Cardiac muscle cell (in vitro differentiated cells and primary cell): ENCODE measurements at regions not wholly inside any gene's neighbourhood (a gene's known extent, or its start where the extent isn't known, plus 50 kb on each side); places are given as distances from the start of the nearest gene placed in this dataset.

Experiments
- DNase-seq, 2 donors: peaks; one replicate each; pipeline versions ENCODE4 v3.0.0 to v3.0.0-alpha.2; 2010 to 2017; ENCODE audit warnings: low read depth in 1 of 2, low spot score in 1 of 2
- H3K27ac ChIP-seq: fragments of 200-600 bp; sonication (generic); 2 replicates; pipeline ENCODE4 v1.5.1; 2016
- H3K27me3 ChIP-seq: fragments of 200-600 bp; sonication (generic); 2 replicates; pipeline ENCODE4 v1.6.0; 2016; ENCODE audit warnings: control low read depth
- H3K36me3 ChIP-seq: fragments of 200-600 bp; sonication (generic); 2 replicates; pipeline ENCODE4 v1.5.1; 2016; ENCODE audit warnings: control low read depth
- H3K4me1 ChIP-seq: fragments of 200-600 bp; sonication (generic); 2 replicates; pipeline ENCODE4 v1.8.1; 2017; ENCODE audit warnings: low read depth, mild to moderate bottlenecking, mixed run types
- H3K4me3 ChIP-seq: fragments of 200-600 bp; sonication (generic); 2 replicates; pipeline ENCODE4 v1.5.1; 2016; ENCODE audit warnings: mild to moderate bottlenecking
- H3K9me3 ChIP-seq: fragments of 200-600 bp; sonication (generic); 2 replicates; pipeline ENCODE4 v1.5.1; 2017; ENCODE audit warnings: low read depth, mild to moderate bottlenecking, control low read depth
- TF ChIP-seq, protein P1 (sequence below): IDR thresholded peaks from 2 replicates; pipeline ENCODE4 v1.5.1; 2012; ENCODE audit warnings: low read depth, mild to moderate bottlenecking, low read length

DNA sequence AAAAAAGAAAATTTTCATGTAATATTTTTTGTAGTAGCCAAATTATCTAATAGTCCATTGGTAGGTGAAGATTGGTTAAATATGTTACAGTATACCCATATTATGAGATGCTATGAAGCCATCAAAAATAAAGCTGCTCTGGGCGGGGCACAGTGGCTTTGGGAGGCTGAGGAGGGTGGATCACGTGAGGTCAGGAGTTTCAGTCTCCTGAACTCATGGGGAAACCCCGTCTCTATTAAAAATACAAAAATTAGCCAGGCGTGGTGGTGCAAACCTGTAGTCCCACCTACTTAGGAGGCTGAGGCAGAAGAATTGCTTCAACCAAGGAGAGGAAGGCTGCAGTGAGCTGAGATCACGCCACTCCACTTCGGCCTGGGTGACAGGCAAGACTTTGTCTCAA is 360.5 kb downstream of the KIF16B start:
- TF ChIP-seq, protein P1, sequence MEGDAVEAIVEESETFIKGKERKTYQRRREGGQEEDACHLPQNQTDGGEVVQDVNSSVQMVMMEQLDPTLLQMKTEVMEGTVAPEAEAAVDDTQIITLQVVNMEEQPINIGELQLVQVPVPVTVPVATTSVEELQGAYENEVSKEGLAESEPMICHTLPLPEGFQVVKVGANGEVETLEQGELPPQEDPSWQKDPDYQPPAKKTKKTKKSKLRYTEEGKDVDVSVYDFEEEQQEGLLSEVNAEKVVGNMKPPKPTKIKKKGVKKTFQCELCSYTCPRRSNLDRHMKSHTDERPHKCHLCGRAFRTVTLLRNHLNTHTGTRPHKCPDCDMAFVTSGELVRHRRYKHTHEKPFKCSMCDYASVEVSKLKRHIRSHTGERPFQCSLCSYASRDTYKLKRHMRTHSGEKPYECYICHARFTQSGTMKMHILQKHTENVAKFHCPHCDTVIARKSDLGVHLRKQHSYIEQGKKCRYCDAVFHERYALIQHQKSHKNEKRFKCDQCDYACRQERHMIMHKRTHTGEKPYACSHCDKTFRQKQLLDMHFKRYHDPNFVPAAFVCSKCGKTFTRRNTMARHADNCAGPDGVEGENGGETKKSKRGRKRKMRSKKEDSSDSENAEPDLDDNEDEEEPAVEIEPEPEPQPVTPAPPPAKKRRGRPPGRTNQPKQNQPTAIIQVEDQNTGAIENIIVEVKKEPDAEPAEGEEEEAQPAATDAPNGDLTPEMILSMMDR: no peak
- DNase-seq: no peak
- Histone ChIP-seq H3K4me3 (no peak overlapping the region), H3K9me3 (no peaks in the 10 kb centered on the region), H3K27ac (no peak overlapping the region), H3K27me3 (no peaks in the 10 kb centered on the region), H3K36me3 (no peaks in the 10 kb centered on the region), H3K4me1 (no peaks in the 10 kb centered on the region)

DNA sequence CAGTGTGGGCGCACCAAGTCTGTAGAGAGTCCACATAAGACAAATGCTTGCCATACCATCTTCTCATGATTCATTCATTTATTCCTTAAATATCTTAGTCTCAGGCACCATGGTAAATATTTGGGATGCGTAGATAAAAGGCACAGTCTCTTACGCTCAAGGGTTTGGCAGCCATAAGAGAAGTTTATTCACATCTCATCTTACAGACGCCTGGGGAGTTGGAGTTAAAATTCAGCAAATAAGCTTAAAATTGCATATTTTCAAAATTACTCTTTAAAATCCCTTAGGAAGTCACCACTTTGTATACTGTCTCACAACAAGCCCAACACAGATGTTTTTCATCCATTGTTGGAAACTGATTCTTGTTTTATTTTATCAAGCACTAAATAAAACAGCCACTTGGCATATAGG is 363.3 kb downstream of the KIF16B start:
- H3K36me3 ChIP-seq: no peaks in the 10 kb centered on the region
- H3K9me3 ChIP-seq: no peaks in the 10 kb centered on the region
- no peak overlapping the region for H3K27ac ChIP-seq
- H3K27me3 ChIP-seq: no peaks in the 10 kb centered on the region
- DNase-seq: no peak
- H3K4me1 ChIP-seq: no peaks in the 10 kb centered on the region
- TF ChIP-seq, protein P1: no peak
- H3K4me3 ChIP-seq: no peak overlapping the region

DNA sequence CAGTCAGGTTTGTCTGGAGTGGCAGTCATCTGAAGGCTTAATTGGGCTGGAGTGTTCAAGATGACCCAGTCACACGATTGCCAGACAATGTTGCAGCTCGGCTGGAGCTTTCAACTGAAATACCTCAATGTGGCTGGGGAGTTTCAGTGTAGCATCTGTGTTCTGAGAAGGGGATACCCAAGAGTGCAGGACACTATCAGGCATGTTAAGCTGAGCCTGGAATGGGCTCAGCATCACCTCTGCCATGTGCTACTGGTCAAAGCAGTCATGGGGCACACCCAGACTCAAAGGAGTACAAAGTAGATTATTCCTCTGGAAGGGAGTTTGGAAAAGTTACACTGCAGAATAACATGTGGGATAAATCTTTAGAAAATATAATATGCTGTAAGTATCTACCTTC is 363.9 kb downstream of the KIF16B start:
- TF ChIP-seq, protein P1: no peak
- H3K4me1 ChIP-seq: no peaks in the 10 kb centered on the region
- no peaks in the 10 kb centered on the region for H3K27me3 ChIP-seq
- H3K9me3 ChIP-seq: no peaks in the 10 kb centered on the region
- H3K4me3 ChIP-seq: no peak overlapping the region
- H3K27ac ChIP-seq: no peak overlapping the region
- H3K36me3 ChIP-seq: no peaks in the 10 kb centered on the region
- no peak for DNase-seq

DNA sequence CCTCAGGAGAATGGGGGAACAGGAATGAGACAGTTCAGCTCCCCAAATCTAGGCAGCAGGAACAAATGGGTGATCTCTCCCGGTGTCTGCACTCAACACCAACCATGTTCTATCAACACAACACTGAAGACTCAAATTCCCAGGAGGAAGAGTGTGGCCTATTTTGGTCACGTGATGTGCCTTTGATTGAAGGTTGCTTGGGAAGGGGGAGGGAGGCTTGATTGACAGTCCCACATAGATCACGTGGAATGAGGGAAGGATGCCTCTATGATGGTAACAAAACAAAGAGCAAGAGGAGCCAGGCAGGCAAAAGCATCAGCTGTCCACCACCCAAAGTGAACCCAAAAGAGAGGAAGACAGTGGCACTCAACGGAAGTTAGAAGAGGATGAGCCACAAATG is 364.8 kb downstream of the KIF16B start:
- no peak for DNase-seq
- no peak overlapping the region for H3K4me3 ChIP-seq
- H3K36me3 ChIP-seq: no peaks in the 10 kb centered on the region
- no peaks in the 10 kb centered on the region for H3K9me3 ChIP-seq
- no peaks in the 10 kb centered on the region for H3K4me1 ChIP-seq
- TF ChIP-seq, protein P1: no peak
- H3K27me3 ChIP-seq: no peaks in the 10 kb centered on the region
- no peak overlapping the region for H3K27ac ChIP-seq

DNA sequence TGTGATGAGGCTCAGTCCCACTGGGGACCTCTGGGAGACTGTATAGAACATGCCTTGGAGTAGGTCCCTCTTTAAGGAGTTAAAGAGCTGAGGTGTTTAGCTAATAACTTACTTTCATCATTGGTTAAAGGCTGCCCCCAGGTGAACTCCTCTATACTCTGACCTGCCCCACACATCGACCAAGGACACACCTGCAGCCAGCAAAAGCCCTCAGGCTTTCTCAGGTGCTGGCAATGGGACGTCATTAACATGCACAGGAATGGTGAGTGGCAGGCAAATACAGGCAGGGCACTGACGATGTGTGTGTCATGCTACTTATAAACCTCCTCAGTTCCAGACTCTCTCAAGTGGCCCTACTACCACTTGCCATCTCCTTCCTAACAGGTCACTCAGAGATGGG is 366.4 kb downstream of the KIF16B start:
- no peak for DNase-seq

More for the DNA sequence above, 366.4 kb downstream of the KIF16B start:
- H3K27me3 ChIP-seq: no peaks in the 10 kb centered on the region
- no peak overlapping the region for H3K27ac ChIP-seq
- no peaks in the 10 kb centered on the region for H3K4me1 ChIP-seq
- H3K4me3 ChIP-seq: no peak overlapping the region
- no peaks in the 10 kb centered on the region for H3K9me3 ChIP-seq
- no peaks in the 10 kb centered on the region for H3K36me3 ChIP-seq
- TF ChIP-seq, protein P1: no peak
